Endothelial cell of umbilical vein (primary cell): ENCODE measurements at regions not wholly inside any gene's neighbourhood (a gene's known extent, or its start where the extent isn't known, plus 50 kb on each side); places are given as distances from the start of the nearest gene placed in this dataset.

ENCODE experiments used
- BruUV-seq: library from RNA; stranded (reverse); fragments of 400-500 nt; replicated peaks from 2 replicates; lab custom pipeline; 2021; lab: Mats Ljungman, UMichigan
- CTCF ChIA-PET: fragments of 300-600, 350-600 bp; sonication (Branson Sonifier 250); formaldehyde crosslinking; loops from one replicate; lab custom pipeline; 2021; ENCODE audit warnings: antibody characterized with exemption, inconsistent platforms; lab: Charles Lee
- POLR2A ChIA-PET: fragments of 300-600, 350-600 bp; sonication (Branson Sonifier 250); formaldehyde crosslinking; loops from one replicate; lab custom pipeline; 2021; ENCODE audit warnings: antibody characterized with exemption, inconsistent platforms; lab: Charles Lee
- DNase-seq: peaks from one replicate; pipeline ENCODE4 v3.0.0-alpha.2; 2011; ENCODE audit warnings: low read depth, low spot score
- FAIRE-seq: peaks from 2 replicates; lab custom pipeline; 2011; peaks lifted over from hg19 to GRCh38; lab: Jason Lieb, UNC
- H2AFZ ChIP-seq: 2 replicates; pipeline ENCODE4 v1.6.0; 2012; ENCODE audit warnings: low read depth, low read length, control low read depth, inconsistent platforms
- H3K27ac ChIP-seq: 2 replicates; pipeline ENCODE4 v1.5.1; 2011; ENCODE audit warnings: low read depth, mild to moderate bottlenecking, control low read depth, low read length, moderate library complexity; ENCODE audit not compliant: insufficient read depth
- H3K27me3 ChIP-seq, 2 experiments: 2 replicates each; pipeline versions ENCODE4 v1.6.0 to v1.6.1; 2011; ENCODE audit warnings: low read length in 2 of 2, mixed read lengths in 1 of 2; ENCODE audit not compliant: control insufficient read depth in 2 of 2, insufficient read depth in 2 of 2
- H3K36me3 ChIP-seq, 2 experiments: 2 replicates in 1 of 2; 3 replicates in 1 of 2; pipeline ENCODE4 v1.5.1; 2011; ENCODE audit warnings: low read length in 2 of 2, mild to moderate bottlenecking in 1 of 2, moderate library complexity in 1 of 2; ENCODE audit not compliant: control insufficient read depth in 2 of 2, insufficient read depth in 2 of 2; ENCODE audit errors: extremely low read depth in 1 of 2
- H3K4me1 ChIP-seq: 3 replicates; pipeline ENCODE4 v1.5.1; 2011; ENCODE audit warnings: mild to moderate bottlenecking, low read length; ENCODE audit not compliant: control insufficient read depth, insufficient read depth; ENCODE audit errors: extremely low read depth
- H3K4me2 ChIP-seq: 2 replicates; pipeline ENCODE4 v1.6.1; 2011; ENCODE audit warnings: low read length, control low read depth, mixed read lengths; ENCODE audit not compliant: insufficient read depth
- H3K4me3 ChIP-seq, 3 experiments: fragments of 200-600 bp in 1 of 3; sonication (generic), shearing (Covaris generic) in 1 of 3; replicated peaks in 1 of 3; 2 replicates each; pipeline ENCODE4 v1.5.1; 2011 to 2016; ENCODE audit warnings: control low read depth in 3 of 3, low read length in 3 of 3, mild to moderate bottlenecking in 2 of 3, inconsistent platforms in 1 of 3, low read depth in 1 of 3, moderate library complexity in 1 of 3; ENCODE audit not compliant: insufficient read depth in 1 of 3
- H3K79me2 ChIP-seq: 2 replicates; pipeline ENCODE4 v1.6.0; 2012; ENCODE audit warnings: low read length, inconsistent platforms; ENCODE audit not compliant: control insufficient read depth, insufficient read depth
- H3K9ac ChIP-seq: replicated peaks from 2 replicates; pipeline ENCODE3; 2011; ENCODE audit warnings: low read length, control low read depth; ENCODE audit not compliant: insufficient read depth; ENCODE audit errors: extremely low read depth
- H3K9me1 ChIP-seq: replicated peaks from 3 replicates; pipeline ENCODE4 v1.6.0; 2011; ENCODE audit warnings: mild to moderate bottlenecking, low read length; ENCODE audit not compliant: control insufficient read depth, insufficient read depth; ENCODE audit errors: extremely low read depth
- H3K9me3 ChIP-seq: replicated peaks from 2 replicates; pipeline ENCODE4 v1.5.1; 2012; ENCODE audit warnings: low read length, inconsistent platforms; ENCODE audit not compliant: control insufficient read depth, insufficient read depth
- H4K20me1 ChIP-seq: replicated peaks from 2 replicates; pipeline ENCODE3; 2011; ENCODE audit warnings: mild to moderate bottlenecking, low read length; ENCODE audit not compliant: control insufficient read depth, insufficient read depth; ENCODE audit errors: extremely low read depth
- EZH2 ChIP-seq: IDR thresholded peaks from 2 replicates; pipeline ENCODE4 v1.6.1; 2012; ENCODE audit warnings: borderline replicate concordance, low read depth, mild to moderate bottlenecking, moderate library complexity, low read length, inconsistent platforms; ENCODE audit not compliant: severe bottlenecking
- FOS ChIP-seq: IDR thresholded peaks from 2 replicates; pipeline ENCODE4 v1.6.1; 2011; ENCODE audit warnings: mild to moderate bottlenecking, low read length, moderate library complexity, borderline replicate concordance; ENCODE audit not compliant: insufficient read depth
- GATA2 ChIP-seq: IDR thresholded peaks from 2 replicates; pipeline ENCODE4 v1.7.0; 2011; ENCODE audit warnings: low read depth, mild to moderate bottlenecking, moderate library complexity, mixed read lengths, low read length; ENCODE audit not compliant: insufficient read length, insufficient read depth
- JUN ChIP-seq: IDR thresholded peaks from 2 replicates; pipeline ENCODE4 v1.6.1; 2011; ENCODE audit warnings: borderline replicate concordance, low read depth; ENCODE audit not compliant: insufficient read length, insufficient read depth
- MAX ChIP-seq: IDR thresholded peaks from 2 replicates; pipeline ENCODE4 v1.6.1; 2011; ENCODE audit not compliant: insufficient read depth, insufficient read length
- MYC ChIP-seq: IDR thresholded peaks from one replicate; pipeline ENCODE4 v1.6.1; 2011; ENCODE audit warnings: mild to moderate bottlenecking, low read depth, low read length
- POLR2A ChIP-seq: IDR thresholded peaks from 2 replicates; pipeline ENCODE4 v1.6.1; 2012; ENCODE audit warnings: low read depth, mild to moderate bottlenecking, control low read depth, low read length
- POLR2AphosphoS5 ChIP-seq: IDR thresholded peaks from 2 replicates; pipeline ENCODE4 v1.6.1; 2012; ENCODE audit warnings: low read depth, mild to moderate bottlenecking, control low read depth, low read length, moderate library complexity; ENCODE audit not compliant: insufficient read depth
- dilution Hi-C: fragments of 300-500 bp; cut with MboI; formaldehyde crosslinking; loops from one replicate; pipeline ENCODE4 v1.15.0; 2019; ENCODE audit warnings: low sequenced_read_pairs; ENCODE audit not compliant: extremely low pct_ligation_motif_present
- intact Hi-C: fragments of 100-400 bp; cut with micrococcal nuclease; formaldehyde crosslinking; loops from one replicate; pipeline ENCODE4 v1.10.0; 2022
- TF ChIP-seq, protein P1 (sequence below), 2 donors: IDR thresholded peaks; 1 replicate in 1 of 2; 2 replicates in 1 of 2; pipeline ENCODE4 v1.5.1; 2011; ENCODE audit warnings: low read length in 2 of 2, mild to moderate bottlenecking in 2 of 2, moderate library complexity in 2 of 2, control low read depth in 1 of 2, inconsistent platforms in 1 of 2, low read depth in 1 of 2; ENCODE audit not compliant: insufficient read depth in 1 of 2; ENCODE audit errors: extremely low read depth in 1 of 2

GRCh38 chr15:72927451-72927850 is 124.8 kb upstream of the NEO1 start:
- BruUV-seq, result no TSS peak
- DNase-seq (no peak), FAIRE-seq (no peak)
- peaks cover 0 to 2% of the 10 kb centered on the region in 2 experiments for H3K27me3 ChIP-seq
- no peaks in the 10 kb centered on the region for H3K36me3 ChIP-seq
- no peaks in the 10 kb centered on the region for H3K9me3 ChIP-seq
- ChIA-PET CTCF (no interaction called here), POLR2A (no interaction called here)
- H3K9ac ChIP-seq, result no peak overlapping the region
- H3K4me3 ChIP-seq, result no peak overlapping the region
- intact Hi-C loops, result no loop called here
- no peak overlapping the region for H2AFZ ChIP-seq
- TF ChIP-seq MYC (no peak), FOS (no peak), EZH2 (no peak), POLR2A (no peak), MAX (no peak), JUN (no peak), POLR2AphosphoS5 (no peak), GATA2 (no peak)
- TF ChIP-seq, protein P1, sequence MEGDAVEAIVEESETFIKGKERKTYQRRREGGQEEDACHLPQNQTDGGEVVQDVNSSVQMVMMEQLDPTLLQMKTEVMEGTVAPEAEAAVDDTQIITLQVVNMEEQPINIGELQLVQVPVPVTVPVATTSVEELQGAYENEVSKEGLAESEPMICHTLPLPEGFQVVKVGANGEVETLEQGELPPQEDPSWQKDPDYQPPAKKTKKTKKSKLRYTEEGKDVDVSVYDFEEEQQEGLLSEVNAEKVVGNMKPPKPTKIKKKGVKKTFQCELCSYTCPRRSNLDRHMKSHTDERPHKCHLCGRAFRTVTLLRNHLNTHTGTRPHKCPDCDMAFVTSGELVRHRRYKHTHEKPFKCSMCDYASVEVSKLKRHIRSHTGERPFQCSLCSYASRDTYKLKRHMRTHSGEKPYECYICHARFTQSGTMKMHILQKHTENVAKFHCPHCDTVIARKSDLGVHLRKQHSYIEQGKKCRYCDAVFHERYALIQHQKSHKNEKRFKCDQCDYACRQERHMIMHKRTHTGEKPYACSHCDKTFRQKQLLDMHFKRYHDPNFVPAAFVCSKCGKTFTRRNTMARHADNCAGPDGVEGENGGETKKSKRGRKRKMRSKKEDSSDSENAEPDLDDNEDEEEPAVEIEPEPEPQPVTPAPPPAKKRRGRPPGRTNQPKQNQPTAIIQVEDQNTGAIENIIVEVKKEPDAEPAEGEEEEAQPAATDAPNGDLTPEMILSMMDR (IDR thresholded peaks at IDR 0.05; ENCODE audit: extremely low read depth in 1 of 2, insufficient read depth in 1 of 2, low read depth in 1 of 2, low read length in 2 of 2), result no peak
- no peaks in the 10 kb centered on the region for H3K4me1 ChIP-seq
- H3K4me2 ChIP-seq, result no peak overlapping the region
- H4K20me1 ChIP-seq, result no peaks in the 10 kb centered on the region
- dilution Hi-C loops, result no loop called here
- H3K79me2 ChIP-seq, result no peaks in the 10 kb centered on the region
- H3K27ac ChIP-seq, result no peak overlapping the region
- no peaks in the 10 kb centered on the region for H3K9me1 ChIP-seq
